ENCODE measurements at regions not wholly inside any gene's neighbourhood (a gene's known extent, or its start where the extent isn't known, plus 50 kb on each side); places are given as distances from the start of the nearest gene placed in this dataset.

GRCh38 chr2:43031471-43032212 lies 194.8 kb downstream of the ZFP36L2 start:
- no peak for TF ChIP-seq CTCF (IDR thresholded peaks at IDR 0.05)
- no peaks in the 10 kb centered on the region for H3K36me3 ChIP-seq
- peak overlapping the region; percentile 73 to 79 for H3K27ac ChIP-seq
- H3K4me3 ChIP-seq, result no peak overlapping the region
- no peaks in the 10 kb centered on the region for H3K27me3 ChIP-seq
- no peak for DNase-seq (ENCODE audit: low spot score)
- H3K9me3 ChIP-seq, result no peaks in the 10 kb centered on the region
- peaks cover 0 to 28% of the 10 kb centered on the region in 2 donors for H3K4me1 ChIP-seq

GRCh38 chr2:43030551-43031307 lies 195.7 kb downstream of the ZFP36L2 start:
- Histone ChIP-seq H3K4me1 (peaks cover 0 to 36% of the 10 kb centered on the region in 2 donors), H3K27ac (no peak overlapping the region), H3K36me3 (no peaks in the 10 kb centered on the region), H3K27me3 (no peaks in the 10 kb centered on the region), H3K9me3 (no peaks in the 10 kb centered on the region), H3K4me3 (no peak overlapping the region)
- TF ChIP-seq CTCF (IDR thresholded peaks at IDR 0.05), result no peak
- no peak for DNase-seq (ENCODE audit: low spot score)

- Histone ChIP-seq H3K4me1 (peaks cover 0 to 45% of the 10 kb centered on the region in 2 donors), H3K27ac (no peak overlapping the region), H3K36me3 (no peaks in the 10 kb centered on the region), H3K9me3 (no peaks in the 10 kb centered on the region), H3K4me3 (no peak overlapping the region), H3K27me3 (no peaks in the 10 kb centered on the region)
- DNase-seq (ENCODE audit: low spot score), result no peak
- TF ChIP-seq CTCF (IDR thresholded peaks at IDR 0.05), result no peak
These were observed 197.2 kb downstream of the ZFP36L2 start for GRCh38 chr2:43029186-43029585.

GRCh38 chr2:43028188-43028587 lies 198.2 kb downstream of the ZFP36L2 start:
- H3K36me3 ChIP-seq, result no peaks in the 10 kb centered on the region
- H3K27me3 ChIP-seq, result no peaks in the 10 kb centered on the region
- DNase-seq (ENCODE audit: low spot score), result no peak
- no peak overlapping the region for H3K4me3 ChIP-seq
- no peak overlapping the region for H3K27ac ChIP-seq
- TF ChIP-seq CTCF (IDR thresholded peaks at IDR 0.05), result no peak
- H3K9me3 ChIP-seq, result no peaks in the 10 kb centered on the region
- peaks cover 0 to 47% of the 10 kb centered on the region in 2 donors for H3K4me1 ChIP-seq

- no peak for TF ChIP-seq CTCF (IDR thresholded peaks at IDR 0.05)
- Histone ChIP-seq H3K27me3 (no peaks in the 10 kb centered on the region), H3K9me3 (no peaks in the 10 kb centered on the region), H3K27ac (peak overlapping the region; percentile 63 to 71), H3K4me3 (no peak overlapping the region), H3K36me3 (no peaks in the 10 kb centered on the region), H3K4me1 (peaks cover 0 to 40% of the 10 kb centered on the region in 2 donors)
- DNase-seq (ENCODE audit: low spot score), result no peak
These were observed 199.1 kb downstream of the ZFP36L2 start for GRCh38 chr2:43027097-43027873.
